ENCODE measurements at regions not wholly inside any gene's neighbourhood (a gene's known extent, or its start where the extent isn't known, plus 50 kb on each side); places are given as distances from the start of the nearest gene placed in this dataset.

- TF ChIP-seq E2F8 (IDR thresholded peaks at IDR 0.05; ENCODE audit: low read depth, partially characterized antibody) (no peak), HDAC2 (IDR thresholded peaks at IDR 0.05) (no peak), SMAD5 (IDR thresholded peaks at IDR 0.05; ENCODE audit: low read depth) (no peak), RAD21 (IDR thresholded peaks at IDR 0.05; ENCODE audit: insufficient read depth, low read depth, low read length) (no peak), HCFC1 (IDR thresholded peaks at IDR 0.05; ENCODE audit: low read length) (no peak), BMI1 (IDR thresholded peaks at IDR 0.05; ENCODE audit: borderline replicate concordance) (no peak), EED (IDR thresholded peaks at IDR 0.05; ENCODE audit: low read depth) (no peak), EGR1 (IDR thresholded peaks at IDR 0.05; ENCODE audit: borderline replicate concordance in 1 of 2, low read depth in 2 of 2, low read length in 2 of 2) (no peak), TCF12 (IDR thresholded peaks at IDR 0.05; ENCODE audit: low read depth, low read length) (no peak), NR2F1 (conservative IDR thresholded peaks at IDR 0.05) (peak; percentile 98), MXI1 (IDR thresholded peaks at IDR 0.05; ENCODE audit: low read depth, low read length) (no peak), RBBP5 (conservative IDR thresholded peaks at IDR 0.05) (no peak), POU2F2 (IDR thresholded peaks at IDR 0.05; ENCODE audit: borderline replicate concordance, low read depth, low read length) (no peak), CREB1 (IDR thresholded peaks at IDR 0.05; ENCODE audit: low read depth) (no peak), ATF2 (IDR thresholded peaks at IDR 0.05; ENCODE audit: low read length) (no peak), NR2C1 (IDR thresholded peaks at IDR 0.05) (no peak), BRCA1 (IDR thresholded peaks at IDR 0.05; ENCODE audit: low read depth, low read length) (no peak), GATAD2B (conservative IDR thresholded peaks at IDR 0.05; ENCODE audit: low read depth) (no peak), DPF2 (IDR thresholded peaks at IDR 0.05) (no peak), RAD51 (IDR thresholded peaks at IDR 0.05) (no peak), ZSCAN29 (IDR thresholded peaks at IDR 0.05) (no peak), POLR2AphosphoS5 (IDR thresholded peaks at IDR 0.05; ENCODE audit: low read length) (no peak), SUZ12 (IDR thresholded peaks at IDR 0.05; ENCODE audit: unreplicated experiment) (no peak), BCL3 (IDR thresholded peaks at IDR 0.05; ENCODE audit: borderline replicate concordance, insufficient read depth, low read depth, low read length, poor library complexity, severe bottlenecking) (no peak), HDAC6 (IDR thresholded peaks at IDR 0.05; ENCODE audit: unreplicated experiment) (no peak), PML (IDR thresholded peaks at IDR 0.05; ENCODE audit: low read length) (no peak), FOXK2 (IDR thresholded peaks at IDR 0.05) (no peak), TCF3 (IDR thresholded peaks at IDR 0.05; ENCODE audit: borderline replicate concordance, insufficient read depth, low read depth, low read length) (no peak)
These were observed 2075.3 kb downstream of the PCDH9 start (continued) for GRCh38 chr13:65154661-65155447.
